GM23248 (cell line): ENCODE measurements at regions not wholly inside any gene's neighbourhood (a gene's known extent, or its start where the extent isn't known, plus 50 kb on each side); places are given as distances from the start of the nearest gene placed in this dataset.

Source experiments
- EZH2 ChIP-seq: fragments of 200-600 bp; sonication (generic); IDR thresholded peaks from 2 replicates; pipeline ENCODE4 v1.6.1; 2018; ENCODE audit warnings: antibody characterized with exemption, mild to moderate bottlenecking; ENCODE audit not compliant: insufficient read depth, poor library complexity, severe bottlenecking
- EZH2phosphoT487 ChIP-seq: fragments of 200-600 bp; sonication (generic); IDR thresholded peaks from 2 replicates; pipeline ENCODE4 v1.6.1; 2018; ENCODE audit warnings: antibody characterized with exemption, moderate library complexity, mild to moderate bottlenecking, low read depth; ENCODE audit not compliant: insufficient read depth

DNA sequence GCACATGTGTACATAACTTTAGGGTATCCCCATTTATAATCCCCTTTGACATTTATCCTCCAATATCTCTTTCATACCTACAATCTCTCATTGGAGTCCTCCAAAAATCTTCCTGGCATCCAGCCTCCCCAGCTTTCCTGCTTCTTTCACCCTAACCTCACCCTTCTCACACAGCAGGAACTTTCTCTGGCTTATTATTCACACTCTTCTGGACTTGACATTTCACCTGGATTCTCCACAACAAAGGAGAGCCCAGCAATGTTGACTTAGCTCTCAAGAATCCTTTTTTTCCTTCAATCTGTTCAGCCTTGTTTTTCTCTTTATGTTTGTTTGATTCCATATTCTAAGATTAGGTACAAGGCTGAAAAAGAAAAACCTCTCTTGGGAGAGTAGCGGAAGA, 783.6 kb upstream of the ACVR2A start:
- TF ChIP-seq EZH2 (no peak), EZH2phosphoT487 (no peak)
